Neutrophil (primary cell): ENCODE measurements at regions not wholly inside any gene's neighbourhood (a gene's known extent, or its start where the extent isn't known, plus 50 kb on each side); places are given as distances from the start of the nearest gene placed in this dataset.

ENCODE experiments used
- H3K27ac ChIP-seq: fragments of 200-600 bp; sonication (generic); 2 replicates; pipeline ENCODE4 v1.5.1; 2016; ENCODE audit warnings: mild to moderate bottlenecking, moderate library complexity
- H3K27me3 ChIP-seq: fragments of 200-600 bp; sonication (generic); 2 replicates; pipeline ENCODE4 v1.6.0; 2016; ENCODE audit warnings: mild to moderate bottlenecking
- H3K36me3 ChIP-seq: fragments of 200-600 bp; sonication (generic); 2 replicates; pipeline ENCODE4 v1.5.1; 2017
- H3K4me1 ChIP-seq, 2 experiments: fragments of 200-600 bp in 1 of 2; sonication (generic) in 1 of 2; 1 replicate in 1 of 2; 2 replicates in 1 of 2; pipeline versions ENCODE4 v1.5.1 to v1.6.1; 2013 to 2016; ENCODE audit warnings: low read depth in 1 of 2, low read length in 1 of 2, mild to moderate bottlenecking in 1 of 2, moderate library complexity in 1 of 2; ENCODE audit not compliant: control insufficient read depth in 1 of 2, insufficient read depth in 1 of 2
- H3K4me3 ChIP-seq, 2 experiments: fragments of 200-600 bp in 1 of 2; sonication (generic) in 1 of 2; 1 replicate in 1 of 2; 2 replicates in 1 of 2; pipeline ENCODE4 v1.5.1; 2013 to 2016; ENCODE audit warnings: low read depth in 1 of 2, low read length in 1 of 2, mild to moderate bottlenecking in 1 of 2, moderate library complexity in 1 of 2
- H3K9me3 ChIP-seq: fragments of 200-600 bp; sonication (generic); 2 replicates; pipeline ENCODE4 v1.5.1; 2016
- CTCF ChIP-seq: fragments of 200-600 bp; sonication (generic); IDR thresholded peaks from 2 replicates; pipeline ENCODE4 v1.5.1; 2016; ENCODE audit warnings: antibody characterized with exemption

GRCh38 chr6:112649853-112650252, 302.7 kb downstream of the RFPL4B start:
- Histone ChIP-seq H3K9me3 (no peaks in the 10 kb centered on the region), H3K36me3 (no peaks in the 10 kb centered on the region), H3K27me3 (peaks cover 7% of the 10 kb centered on the region), H3K4me1 (no peaks in the 10 kb centered on the region), H3K27ac (no peak overlapping the region), H3K4me3 (no peak overlapping the region)
- TF ChIP-seq CTCF: no peak

- H3K4me3 ChIP-seq: no peak overlapping the region
- no peak overlapping the region for H3K27ac ChIP-seq
- H3K27me3 ChIP-seq: peaks cover 7% of the 10 kb centered on the region
- TF ChIP-seq CTCF: no peak
- H3K36me3 ChIP-seq: no peaks in the 10 kb centered on the region
- H3K9me3 ChIP-seq: no peaks in the 10 kb centered on the region
- no peaks in the 10 kb centered on the region for H3K4me1 ChIP-seq
These were observed 304.1 kb downstream of the RFPL4B start for GRCh38 chr6:112651239-112651638.

DNA sequence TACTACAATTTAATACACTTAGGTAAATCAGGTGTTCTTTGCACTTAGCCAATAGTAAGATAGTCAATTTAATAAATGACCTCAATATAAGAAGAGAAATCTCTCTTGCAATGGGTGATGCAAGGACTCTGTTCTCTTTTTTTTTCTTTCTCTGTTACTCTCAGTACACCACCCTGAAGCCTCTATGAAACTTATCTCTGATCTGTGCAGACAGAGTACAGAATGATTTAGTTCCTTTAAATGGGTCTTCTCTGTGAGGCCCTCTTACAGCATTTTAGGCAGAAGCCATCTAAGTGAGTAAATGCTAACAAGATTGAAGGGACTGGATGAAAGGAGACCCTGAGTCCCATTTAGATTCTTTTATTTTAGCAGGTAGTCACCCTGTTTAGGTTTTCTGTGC, 312.8 kb downstream of the RFPL4B start:
- no peak for TF ChIP-seq CTCF
- Histone ChIP-seq H3K36me3 (no peaks in the 10 kb centered on the region), H3K9me3 (no peaks in the 10 kb centered on the region), H3K27ac (no peak overlapping the region), H3K4me1 (no peaks in the 10 kb centered on the region), H3K27me3 (no peaks in the 10 kb centered on the region), H3K4me3 (no peak overlapping the region)

- Histone ChIP-seq H3K27ac (no peak overlapping the region), H3K4me3 (no peak overlapping the region), H3K9me3 (no peaks in the 10 kb centered on the region), H3K27me3 (no peaks in the 10 kb centered on the region), H3K4me1 (no peaks in the 10 kb centered on the region), H3K36me3 (no peaks in the 10 kb centered on the region)
- TF ChIP-seq CTCF: no peak
These were observed 313.5 kb downstream of the RFPL4B start for GRCh38 chr6:112660626-112661025.

- Histone ChIP-seq H3K36me3 (no peaks in the 10 kb centered on the region), H3K4me3 (no peak overlapping the region), H3K27me3 (no peaks in the 10 kb centered on the region), H3K27ac (no peak overlapping the region), H3K4me1 (no peaks in the 10 kb centered on the region), H3K9me3 (no peaks in the 10 kb centered on the region)
- no peak for TF ChIP-seq CTCF
These were observed 316.6 kb downstream of the RFPL4B start for GRCh38 chr6:112663698-112664097.

- Histone ChIP-seq H3K27ac (no peak overlapping the region), H3K4me1 (no peaks in the 10 kb centered on the region), H3K27me3 (no peaks in the 10 kb centered on the region), H3K4me3 (no peak overlapping the region), H3K9me3 (no peaks in the 10 kb centered on the region), H3K36me3 (no peaks in the 10 kb centered on the region)
- no peak for TF ChIP-seq CTCF
These were observed 318.0 kb downstream of the RFPL4B start for GRCh38 chr6:112665114-112665513.
